ENCODE measurements at regions not wholly inside any gene's neighbourhood (a gene's known extent, or its start where the extent isn't known, plus 50 kb on each side); places are given as distances from the start of the nearest gene placed in this dataset.

DNA sequence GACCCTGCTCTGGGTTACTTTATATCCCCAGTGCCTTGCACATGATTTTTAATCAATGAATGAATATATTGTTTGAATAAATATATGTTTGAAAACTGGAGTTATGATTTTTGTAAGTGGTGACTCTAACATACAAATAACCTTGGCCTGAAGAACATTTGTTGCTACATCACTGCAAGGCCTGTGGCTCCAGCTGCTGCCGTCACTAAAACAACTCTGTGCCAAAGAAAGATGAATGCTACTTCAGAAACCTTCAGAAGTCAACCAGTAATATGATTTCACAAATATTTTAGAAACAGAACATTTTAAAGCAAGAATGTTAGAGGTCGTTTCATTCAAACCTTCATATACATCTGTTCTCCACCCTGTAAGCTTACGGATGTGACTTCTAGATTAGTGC lies 60.6 kb upstream of the SEC16B start:
- dilution Hi-C loops (cut with MboI; ENCODE audit: extremely low pct_ligation_motif_present, low sequenced_read_pairs) = no loop called here
- no peaks in the 10 kb centered on the region for H3K9me3 ChIP-seq (ENCODE audit: control insufficient read depth, low read depth, low read length)
- no peak overlapping the region for H3K4me2 ChIP-seq (ENCODE audit: control insufficient read depth, extremely low read depth, insufficient read depth, low read depth, low read length)
- FAIRE-seq (no peak), DNase-seq (ENCODE audit: low read depth, low spot score) (no peak)
- TF ChIP-seq, protein P1, sequence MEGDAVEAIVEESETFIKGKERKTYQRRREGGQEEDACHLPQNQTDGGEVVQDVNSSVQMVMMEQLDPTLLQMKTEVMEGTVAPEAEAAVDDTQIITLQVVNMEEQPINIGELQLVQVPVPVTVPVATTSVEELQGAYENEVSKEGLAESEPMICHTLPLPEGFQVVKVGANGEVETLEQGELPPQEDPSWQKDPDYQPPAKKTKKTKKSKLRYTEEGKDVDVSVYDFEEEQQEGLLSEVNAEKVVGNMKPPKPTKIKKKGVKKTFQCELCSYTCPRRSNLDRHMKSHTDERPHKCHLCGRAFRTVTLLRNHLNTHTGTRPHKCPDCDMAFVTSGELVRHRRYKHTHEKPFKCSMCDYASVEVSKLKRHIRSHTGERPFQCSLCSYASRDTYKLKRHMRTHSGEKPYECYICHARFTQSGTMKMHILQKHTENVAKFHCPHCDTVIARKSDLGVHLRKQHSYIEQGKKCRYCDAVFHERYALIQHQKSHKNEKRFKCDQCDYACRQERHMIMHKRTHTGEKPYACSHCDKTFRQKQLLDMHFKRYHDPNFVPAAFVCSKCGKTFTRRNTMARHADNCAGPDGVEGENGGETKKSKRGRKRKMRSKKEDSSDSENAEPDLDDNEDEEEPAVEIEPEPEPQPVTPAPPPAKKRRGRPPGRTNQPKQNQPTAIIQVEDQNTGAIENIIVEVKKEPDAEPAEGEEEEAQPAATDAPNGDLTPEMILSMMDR (optimal IDR thresholded peaks at IDR 0.05 in 1 of 3, IDR thresholded peaks at IDR 0.05 in 1 of 3, conservative IDR thresholded peaks at IDR 0.05 in 1 of 3; ENCODE audit: extremely low read depth in 1 of 3, insufficient read depth in 2 of 3, low read length in 3 of 3) = no peak
- no peak for TF ChIP-seq EZH2 (IDR thresholded peaks at IDR 0.05; ENCODE audit: low read length)
- H3K4me1 ChIP-seq (ENCODE audit: control insufficient read depth, extremely low read depth, insufficient read depth, low read length) = no peaks in the 10 kb centered on the region
- no peak overlapping the region for H3K9ac ChIP-seq (ENCODE audit: control insufficient read depth, extremely low read depth, insufficient read depth, low read length)
- H3K9me1 ChIP-seq (ENCODE audit: control insufficient read depth, extremely low read depth, insufficient read depth, low read length) = no peaks in the 10 kb centered on the region
- no peaks in the 10 kb centered on the region for H3K36me3 ChIP-seq (ENCODE audit: control insufficient read depth in 2 of 2, extremely low read depth in 1 of 2, insufficient read depth in 2 of 2, low read length in 2 of 2)
- H2AFZ ChIP-seq (ENCODE audit: control insufficient read depth, low read length) = no peak overlapping the region
- no peak overlapping the region for H3K4me3 ChIP-seq (ENCODE audit: control insufficient read depth in 2 of 3, extremely low read depth in 1 of 3, insufficient read depth in 2 of 3, low read depth in 1 of 3, low read length in 3 of 3)
- no peaks in the 10 kb centered on the region for H3K79me2 ChIP-seq (ENCODE audit: control insufficient read depth, insufficient read depth, low read length)
- H3K27me3 ChIP-seq (ENCODE audit: control insufficient read depth, extremely low read depth, insufficient read depth, low read length) = no peaks in the 10 kb centered on the region
- no peaks in the 10 kb centered on the region for H4K20me1 ChIP-seq (ENCODE audit: control insufficient read depth, extremely low read depth, insufficient read depth, low read length)
- no peak overlapping the region for H3K27ac ChIP-seq (ENCODE audit: control insufficient read depth, insufficient read depth, low read length)

DNA sequence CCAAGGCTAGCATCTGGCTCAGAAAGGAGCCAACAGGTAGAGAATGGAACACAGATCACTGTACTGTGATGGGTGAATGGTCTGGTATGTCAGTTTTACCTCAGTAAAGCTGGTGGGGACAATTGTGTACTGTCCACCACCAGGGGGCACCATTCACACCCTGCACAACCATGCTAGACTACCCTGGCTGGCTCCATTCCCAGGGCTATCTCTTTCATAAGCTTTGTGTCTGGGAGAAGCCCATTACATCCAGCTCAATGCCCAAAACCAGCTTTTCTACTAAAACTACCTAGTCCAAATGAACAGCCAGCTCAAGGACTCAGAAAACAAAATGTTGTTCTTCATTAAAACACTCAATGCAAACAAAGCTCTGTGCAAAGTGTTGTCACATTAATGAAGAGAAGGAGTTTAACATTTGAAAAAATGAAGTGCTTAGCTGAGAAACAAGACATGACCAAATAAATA lies 62.0 kb upstream of the RASAL2 start:
- H3K4me3 ChIP-seq (ENCODE audit: control insufficient read depth in 2 of 3, extremely low read depth in 1 of 3, insufficient read depth in 2 of 3, low read depth in 1 of 3, low read length in 3 of 3) = no peak overlapping the region
- TF ChIP-seq EZH2 (IDR thresholded peaks at IDR 0.05; ENCODE audit: low read length) = no peak
- TF ChIP-seq, protein P1 (optimal IDR thresholded peaks at IDR 0.05 in 1 of 3, IDR thresholded peaks at IDR 0.05 in 1 of 3, conservative IDR thresholded peaks at IDR 0.05 in 1 of 3; ENCODE audit: extremely low read depth in 1 of 3, insufficient read depth in 2 of 3, low read length in 3 of 3) = peak; percentile 89 to 99 (median 89)
- H3K9ac ChIP-seq (ENCODE audit: control insufficient read depth, extremely low read depth, insufficient read depth, low read length) = no peak overlapping the region
- no peak overlapping the region for H2AFZ ChIP-seq (ENCODE audit: control insufficient read depth, low read length)
- no peaks in the 10 kb centered on the region for H4K20me1 ChIP-seq (ENCODE audit: control insufficient read depth, extremely low read depth, insufficient read depth, low read length)
- dilution Hi-C loops (cut with MboI; ENCODE audit: extremely low pct_ligation_motif_present, low sequenced_read_pairs) = no loop called here
- no peak overlapping the region for H3K4me2 ChIP-seq (ENCODE audit: control insufficient read depth, extremely low read depth, insufficient read depth, low read depth, low read length)
- no peaks in the 10 kb centered on the region for H3K9me3 ChIP-seq (ENCODE audit: control insufficient read depth, low read depth, low read length)
- DNase-seq (ENCODE audit: low read depth, low spot score) = peak; percentile 38
- H3K79me2 ChIP-seq (ENCODE audit: control insufficient read depth, insufficient read depth, low read length) = no peaks in the 10 kb centered on the region
- no peaks in the 10 kb centered on the region for H3K9me1 ChIP-seq (ENCODE audit: control insufficient read depth, extremely low read depth, insufficient read depth, low read length)
- no peaks in the 10 kb centered on the region for H3K36me3 ChIP-seq (ENCODE audit: control insufficient read depth in 2 of 2, extremely low read depth in 1 of 2, insufficient read depth in 2 of 2, low read length in 2 of 2)
- no peaks in the 10 kb centered on the region for H3K4me1 ChIP-seq (ENCODE audit: control insufficient read depth, extremely low read depth, insufficient read depth, low read length)
- H3K27me3 ChIP-seq (ENCODE audit: control insufficient read depth, extremely low read depth, insufficient read depth, low read length) = no peaks in the 10 kb centered on the region
- no peak overlapping the region for H3K27ac ChIP-seq (ENCODE audit: control insufficient read depth, insufficient read depth, low read length)
- FAIRE-seq = peak; percentile 85

Measured in keratinocyte (primary cell).